DND-41 (cell line): ENCODE measurements at regions not wholly inside any gene's neighbourhood (a gene's known extent, or its start where the extent isn't known, plus 50 kb on each side); places are given as distances from the start of the nearest gene placed in this dataset.

Source experiments
- ATAC-seq: fragments of 200-7000 bp; cut with Tn5 transposase; 3 replicates; pipeline ENCODE4 v1.9.1; 2021; ENCODE audit warnings: low read depth; ENCODE audit not compliant: insufficient read depth
- DNase-seq: peaks from one replicate; pipeline ENCODE4 v3.0.0-alpha.2; 2020
- H2AFZ ChIP-seq: 2 replicates; pipeline ENCODE4 v1.6.0; 2012; ENCODE audit warnings: low read depth, low read length
- H3K27ac ChIP-seq: 2 replicates; pipeline ENCODE4 v1.5.1; 2012; ENCODE audit warnings: low read length, inconsistent platforms
- H3K27me3 ChIP-seq: fragments of 200-600 bp; sonication (generic); 2 replicates; pipeline ENCODE4 v1.6.0; 2012; ENCODE audit warnings: low read length, mild to moderate bottlenecking, inconsistent platforms; ENCODE audit not compliant: insufficient read depth, poor library complexity
- H3K36me3 ChIP-seq: 2 replicates; pipeline ENCODE4 v1.5.1; 2012; ENCODE audit warnings: low read length, inconsistent platforms; ENCODE audit not compliant: insufficient read depth
- H3K4me1 ChIP-seq: 2 replicates; pipeline ENCODE4 v1.5.1; 2012; ENCODE audit warnings: mild to moderate bottlenecking, low read length; ENCODE audit not compliant: insufficient read depth
- H3K4me2 ChIP-seq: 2 replicates; pipeline ENCODE4 v1.6.0; 2012; ENCODE audit warnings: mild to moderate bottlenecking, moderate library complexity, low read length, inconsistent platforms; ENCODE audit not compliant: insufficient read depth
- H3K4me3 ChIP-seq, 2 experiments: fragments of 200-600 bp in 1 of 2; shearing (Covaris generic) in 1 of 2; 2 replicates each; pipeline ENCODE4 v1.5.1; 2012 to 2016; ENCODE audit warnings: inconsistent platforms in 2 of 2, low read length in 2 of 2, mild to moderate bottlenecking in 2 of 2, low read depth in 1 of 2, moderate library complexity in 1 of 2
- H3K79me2 ChIP-seq: 2 replicates; pipeline ENCODE4 v1.6.0; 2012; ENCODE audit warnings: low read length, inconsistent platforms; ENCODE audit not compliant: insufficient read depth
- H3K9ac ChIP-seq: 2 replicates; pipeline ENCODE4 v1.6.0; 2012; ENCODE audit warnings: low read depth, mild to moderate bottlenecking, inconsistent platforms, low read length, moderate library complexity
- H3K9me3 ChIP-seq: 2 replicates; pipeline ENCODE4 v1.5.1; 2012; ENCODE audit warnings: low read length, moderate library complexity, mild to moderate bottlenecking, inconsistent platforms; ENCODE audit not compliant: insufficient read depth, severe bottlenecking
- H4K20me1 ChIP-seq: 2 replicates; pipeline ENCODE4 v1.6.0; 2012; ENCODE audit warnings: low read length; ENCODE audit not compliant: insufficient read depth
- EZH2 ChIP-seq: IDR thresholded peaks from 3 replicates; pipeline ENCODE4 v1.6.1; 2012; ENCODE audit warnings: borderline replicate concordance, low read depth, mild to moderate bottlenecking, moderate library complexity, low read length, inconsistent platforms; ENCODE audit not compliant: severe bottlenecking
- TF ChIP-seq, protein P1 (sequence below): IDR thresholded peaks from 2 replicates; pipeline ENCODE4 v1.5.1; 2012; ENCODE audit warnings: borderline replicate concordance, low read length, moderate library complexity, mild to moderate bottlenecking; ENCODE audit not compliant: poor library complexity, severe bottlenecking; ENCODE audit errors: extremely low read depth

- Histone ChIP-seq H2AFZ (no peak overlapping the region), H3K4me2 (no peak overlapping the region), H3K9ac (no peak overlapping the region), H3K36me3 (no peaks in the 10 kb centered on the region), H3K4me3 (no peak overlapping the region), H4K20me1 (no peaks in the 10 kb centered on the region), H3K27me3 (no peaks in the 10 kb centered on the region), H3K27ac (no peak overlapping the region), H3K9me3 (no peaks in the 10 kb centered on the region), H3K4me1 (no peaks in the 10 kb centered on the region), H3K79me2 (no peaks in the 10 kb centered on the region)
- ATAC-seq (no peak), DNase-seq (no peak)
- no peak for TF ChIP-seq EZH2
- TF ChIP-seq, protein P1, sequence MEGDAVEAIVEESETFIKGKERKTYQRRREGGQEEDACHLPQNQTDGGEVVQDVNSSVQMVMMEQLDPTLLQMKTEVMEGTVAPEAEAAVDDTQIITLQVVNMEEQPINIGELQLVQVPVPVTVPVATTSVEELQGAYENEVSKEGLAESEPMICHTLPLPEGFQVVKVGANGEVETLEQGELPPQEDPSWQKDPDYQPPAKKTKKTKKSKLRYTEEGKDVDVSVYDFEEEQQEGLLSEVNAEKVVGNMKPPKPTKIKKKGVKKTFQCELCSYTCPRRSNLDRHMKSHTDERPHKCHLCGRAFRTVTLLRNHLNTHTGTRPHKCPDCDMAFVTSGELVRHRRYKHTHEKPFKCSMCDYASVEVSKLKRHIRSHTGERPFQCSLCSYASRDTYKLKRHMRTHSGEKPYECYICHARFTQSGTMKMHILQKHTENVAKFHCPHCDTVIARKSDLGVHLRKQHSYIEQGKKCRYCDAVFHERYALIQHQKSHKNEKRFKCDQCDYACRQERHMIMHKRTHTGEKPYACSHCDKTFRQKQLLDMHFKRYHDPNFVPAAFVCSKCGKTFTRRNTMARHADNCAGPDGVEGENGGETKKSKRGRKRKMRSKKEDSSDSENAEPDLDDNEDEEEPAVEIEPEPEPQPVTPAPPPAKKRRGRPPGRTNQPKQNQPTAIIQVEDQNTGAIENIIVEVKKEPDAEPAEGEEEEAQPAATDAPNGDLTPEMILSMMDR: no peak
Measured at GRCh38 chr6:76221525-76221924, 149.1 kb upstream of the IMPG1 start.

DNA sequence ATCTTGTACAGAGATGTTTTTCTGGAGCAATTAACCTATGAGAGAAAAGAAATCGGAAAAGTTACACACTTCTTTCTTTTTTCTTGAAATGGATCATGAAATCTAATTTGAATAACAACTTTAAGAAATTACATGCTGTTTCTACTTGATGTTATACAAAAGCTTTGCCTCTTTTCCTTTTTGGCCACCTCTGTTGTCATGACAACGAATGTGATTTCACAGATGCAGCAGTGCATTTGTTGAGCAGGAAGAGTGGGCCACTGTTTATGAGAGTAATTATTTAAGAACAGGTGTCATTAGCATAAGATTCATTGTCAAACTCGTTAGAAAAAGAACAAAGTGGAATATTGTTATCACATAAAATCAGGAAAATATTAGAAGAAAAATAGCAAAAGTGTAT lies 148.3 kb upstream of the IMPG1 start:
- TF ChIP-seq, protein P1: no peak
- TF ChIP-seq EZH2: no peak
- H3K9ac ChIP-seq: no peak overlapping the region
- no peak overlapping the region for H3K4me3 ChIP-seq
- no peaks in the 10 kb centered on the region for H3K27me3 ChIP-seq
- DNase-seq: no peak
- no peaks in the 10 kb centered on the region for H4K20me1 ChIP-seq
- H3K9me3 ChIP-seq: no peaks in the 10 kb centered on the region
- no peaks in the 10 kb centered on the region for H3K79me2 ChIP-seq
- no peak overlapping the region for H3K4me2 ChIP-seq
- H3K36me3 ChIP-seq: no peaks in the 10 kb centered on the region
- H3K27ac ChIP-seq: no peak overlapping the region
- ATAC-seq: no peak
- no peak overlapping the region for H2AFZ ChIP-seq
- no peaks in the 10 kb centered on the region for H3K4me1 ChIP-seq

DNA sequence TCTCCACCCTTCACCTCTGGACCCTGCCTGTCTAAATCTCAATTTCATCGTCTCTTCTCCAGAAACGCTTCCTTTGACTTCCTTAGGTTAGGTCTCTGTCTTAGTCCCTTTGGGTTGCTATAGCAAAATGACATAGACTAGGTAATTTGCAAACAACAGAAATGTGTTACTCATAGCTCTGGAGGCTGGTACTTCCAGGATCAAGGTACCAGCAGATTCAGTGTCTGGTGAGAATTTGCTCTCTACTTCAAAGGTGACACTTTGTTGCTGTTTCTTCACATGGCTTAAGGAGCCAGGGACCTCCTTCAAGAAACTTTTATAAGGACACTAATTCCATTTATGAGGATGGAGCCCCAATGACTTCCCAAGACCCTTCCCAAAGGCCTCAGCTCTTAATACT lies 145.1 kb upstream of the IMPG1 start:
- DNase-seq: no peak
- H2AFZ ChIP-seq: no peak overlapping the region
- no peaks in the 10 kb centered on the region for H4K20me1 ChIP-seq
- H3K27me3 ChIP-seq: no peaks in the 10 kb centered on the region
- H3K4me1 ChIP-seq: no peaks in the 10 kb centered on the region
- no peak for ATAC-seq
- H3K9me3 ChIP-seq: no peaks in the 10 kb centered on the region
- no peak overlapping the region for H3K9ac ChIP-seq
- H3K79me2 ChIP-seq: no peaks in the 10 kb centered on the region
- no peak for TF ChIP-seq EZH2
- TF ChIP-seq, protein P1: no peak
- H3K36me3 ChIP-seq: no peaks in the 10 kb centered on the region
- no peak overlapping the region for H3K4me3 ChIP-seq
- H3K27ac ChIP-seq: no peak overlapping the region
- no peak overlapping the region for H3K4me2 ChIP-seq

DNA sequence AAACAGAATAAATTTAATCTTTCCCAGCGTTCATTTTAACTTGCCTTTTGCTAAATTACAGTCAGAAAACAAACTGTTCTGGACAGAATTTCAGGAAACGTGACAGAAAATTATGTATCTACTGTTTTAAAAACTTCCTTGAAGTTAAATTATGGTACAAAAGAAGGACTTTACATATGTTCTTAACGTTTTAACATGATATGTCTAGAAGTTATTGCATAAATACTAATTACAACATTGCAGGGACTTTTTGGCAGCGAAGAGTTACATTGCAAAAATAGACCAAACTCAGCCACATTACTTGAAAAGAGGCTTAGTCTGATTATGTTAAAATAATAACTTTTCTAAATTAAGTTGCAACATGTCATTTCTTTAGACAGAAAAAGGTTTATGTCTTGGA lies 142.1 kb upstream of the IMPG1 start:
- no peaks in the 10 kb centered on the region for H3K27me3 ChIP-seq
- no peak overlapping the region for H3K27ac ChIP-seq
- ATAC-seq (no peak), DNase-seq (no peak)
- no peak for TF ChIP-seq EZH2
- TF ChIP-seq, protein P1: no peak
- H3K9ac ChIP-seq: no peak overlapping the region
- no peaks in the 10 kb centered on the region for H4K20me1 ChIP-seq
- no peak overlapping the region for H2AFZ ChIP-seq
- no peaks in the 10 kb centered on the region for H3K4me1 ChIP-seq
- no peak overlapping the region for H3K4me3 ChIP-seq
- no peaks in the 10 kb centered on the region for H3K79me2 ChIP-seq
- no peaks in the 10 kb centered on the region for H3K36me3 ChIP-seq
- no peaks in the 10 kb centered on the region for H3K9me3 ChIP-seq
- no peak overlapping the region for H3K4me2 ChIP-seq
